OCI-LY1 (cell line): ENCODE measurements at regions not wholly inside any gene's neighbourhood (a gene's known extent, or its start where the extent isn't known, plus 50 kb on each side); places are given as distances from the start of the nearest gene placed in this dataset.

Source experiments
- CTCF ChIP-seq: fragments of 200-600 bp; sonication (generic), shearing (Covaris generic); IDR thresholded peaks from 2 replicates; pipeline ENCODE4 v1.5.1; 2017; ENCODE audit warnings: mild to moderate bottlenecking, antibody characterized with exemption, low read length, moderate library complexity, mixed read lengths
- EZH2 ChIP-seq: fragments of 200-600 bp; sonication (generic), shearing (Covaris generic); IDR thresholded peaks from 2 replicates; pipeline ENCODE4 v1.8.0; 2017; ENCODE audit warnings: borderline replicate concordance, mixed run types, mild to moderate bottlenecking, antibody characterized with exemption, low read length, moderate library complexity, mixed read lengths

GRCh38 chr16:82360024-82360783 lies 190.2 kb upstream of the MPHOSPH6 start:
- no peak for TF ChIP-seq CTCF
- TF ChIP-seq EZH2: no peak
